HepG2 (cell line): ENCODE measurements at regions not wholly inside any gene's neighbourhood (a gene's known extent, or its start where the extent isn't known, plus 50 kb on each side); places are given as distances from the start of the nearest gene placed in this dataset.

Source experiments
- ATAC-seq: fragments of 200-7000 bp; cut with Tn5 transposase; 3 replicates; pipeline ENCODE4 v1.9.1; 2020; ENCODE audit warnings: mild to moderate bottlenecking, moderate library complexity
- BruUV-seq: library from RNA; stranded (reverse); fragments of 400-500 nt; replicated peaks from 2 replicates; lab custom pipeline; 2021; lab: Mats Ljungman, UMichigan
- CTCF ChIA-PET: fragments of 300-600 bp; formaldehyde crosslinking; extraction: SDS; loops from one replicate; lab custom pipeline; 2021; ENCODE audit warnings: low total read pairs, inconsistent platforms, low intra/inter-chr PET ratio; lab: Yijun Ruan, JAX
- POLR2A ChIA-PET: fragments of 350-600 bp; sonication (Branson Sonifier 250); formaldehyde crosslinking; loops from one replicate; lab custom pipeline; 2020; ENCODE audit warnings: antibody characterized with exemption, inconsistent platforms; lab: Yijun Ruan, JAX
- DNase-seq: peaks from one replicate; pipeline ENCODE4 v3.0.0-alpha.2; 2015; ENCODE audit warnings: low spot score
- FAIRE-seq: peaks from 3 replicates; lab custom pipeline; 2011; peaks lifted over from hg19 to GRCh38; lab: Jason Lieb, UNC
- H2AFZ ChIP-seq: one replicate; pipeline ENCODE4 v1.6.1; 2011; ENCODE audit warnings: low read length, inconsistent platforms
- H3K27ac ChIP-seq: fragments of 300-600 bp; 3 replicates; pipeline ENCODE4 v1.8.0; 2011; ENCODE audit warnings: mixed run types, mild to moderate bottlenecking, mixed read lengths, low read length, inconsistent platforms; ENCODE audit not compliant: insufficient read depth; ENCODE audit errors: extremely low read length
- H3K27me3 ChIP-seq, 2 experiments: fragments of 200-600 bp in 1 of 2; 2 replicates in 1 of 2; 3 replicates in 1 of 2; pipeline versions ENCODE4 v1.6.0 to v1.8.0; 2011; ENCODE audit warnings: low read length in 2 of 2, mild to moderate bottlenecking in 2 of 2, moderate library complexity in 2 of 2, inconsistent platforms in 1 of 2; ENCODE audit not compliant: insufficient read depth in 2 of 2, control insufficient read depth in 1 of 2
- H3K36me3 ChIP-seq, 2 experiments: fragments of 200-600 bp in 1 of 2; replicated peaks in 1 of 2; 2 replicates in 1 of 2; 3 replicates in 1 of 2; pipeline versions ENCODE4 v1.5.1 to v1.8.0; 2011; ENCODE audit warnings: low read length in 2 of 2, inconsistent platforms in 1 of 2; ENCODE audit not compliant: insufficient read depth in 2 of 2, control insufficient read depth in 1 of 2
- H3K4me1 ChIP-seq: 2 replicates; pipeline ENCODE4 v1.5.1; 2012; ENCODE audit warnings: low read length, inconsistent platforms; ENCODE audit not compliant: insufficient read depth
- H3K4me2 ChIP-seq: 2 replicates; pipeline ENCODE4 v1.6.0; 2011; ENCODE audit warnings: low read depth, low read length, inconsistent platforms
- H3K4me3 ChIP-seq, 3 experiments: fragments of 200-600 bp in 1 of 3; sonication (generic), shearing (Covaris generic) in 1 of 3; replicated peaks in 1 of 3; 2 replicates each; pipeline ENCODE4 v1.5.1; 2011 to 2016; ENCODE audit warnings: low read length in 3 of 3, inconsistent platforms in 2 of 3, low read depth in 2 of 3, mild to moderate bottlenecking in 2 of 3, control low read depth in 1 of 3, mixed read lengths in 1 of 3; ENCODE audit not compliant: insufficient read depth in 1 of 3
- H3K79me2 ChIP-seq: one replicate; pipeline ENCODE4 v1.6.1; 2011; ENCODE audit warnings: low read length, inconsistent platforms; ENCODE audit not compliant: insufficient read depth
- H3K9ac ChIP-seq: 2 replicates; pipeline ENCODE4 v1.6.0; 2011; ENCODE audit warnings: mild to moderate bottlenecking, low read depth, low read length, inconsistent platforms; ENCODE audit not compliant: insufficient read depth
- H3K9me3 ChIP-seq: 2 replicates; pipeline ENCODE4 v1.5.1; 2012; ENCODE audit warnings: mild to moderate bottlenecking, low read length
- H4K20me1 ChIP-seq: 2 replicates; pipeline ENCODE4 v1.6.0; 2011; ENCODE audit warnings: inconsistent platforms, mild to moderate bottlenecking, low read length, moderate library complexity; ENCODE audit not compliant: insufficient read depth
- CBX2 ChIP-seq, 2 experiments: fragments of 200-600 bp in 1 of 2; sonication (generic); formaldehyde crosslinking in 1 of 2; IDR thresholded peaks; 2 replicates each; pipeline versions ENCODE4 v1.7.0 to v1.8.1; 2018 to 2022; ENCODE audit warnings: low read depth in 2 of 2, low read length in 1 of 2, mild to moderate bottlenecking in 1 of 2, missing genetic modification reagents in 1 of 2
- CHD4 ChIP-seq: fragments of 200-600 bp; sonication (generic); IDR thresholded peaks from 2 replicates; pipeline ENCODE4 v1.7.0; 2017; ENCODE audit warnings: mild to moderate bottlenecking, low read length, borderline replicate concordance
- MZF1 ChIP-seq: sonication (generic); formaldehyde crosslinking; IDR thresholded peaks from 2 replicates; pipeline ENCODE4 v1.8.1; 2023; ENCODE audit warnings: mild to moderate bottlenecking, missing genetic modification reagents, borderline replicate concordance
- NFATC3 ChIP-seq: sonication (generic); formaldehyde crosslinking; IDR thresholded peaks from 2 replicates; pipeline ENCODE4 v1.5.1; 2020; ENCODE audit warnings: mild to moderate bottlenecking, missing genetic modification reagents
- SIN3B ChIP-seq: fragments of 150-350 bp; IDR thresholded peaks from 2 replicates; pipeline ENCODE4 v1.6.1; 2014; ENCODE audit warnings: low read length
- ZFP41 ChIP-seq: sonication (generic); formaldehyde crosslinking; IDR thresholded peaks from 2 replicates; pipeline ENCODE4 v1.4.0; 2020; ENCODE audit warnings: mild to moderate bottlenecking, missing genetic modification reagents, borderline replicate concordance
- ZNF501 ChIP-seq: sonication (generic); formaldehyde crosslinking; IDR thresholded peaks from 2 replicates; pipeline ENCODE4 v1.5.1; 2020; ENCODE audit warnings: mild to moderate bottlenecking, moderate library complexity, missing genetic modification reagents
- ZNF549 ChIP-seq: sonication (generic); formaldehyde crosslinking; IDR thresholded peaks from 2 replicates; pipeline ENCODE4 v1.5.0; 2020; ENCODE audit warnings: missing genetic modification reagents
- ZSCAN22 ChIP-seq: sonication (generic); formaldehyde crosslinking; IDR thresholded peaks from 2 replicates; pipeline ENCODE4 v1.4.0; 2020; ENCODE audit warnings: mild to moderate bottlenecking, missing genetic modification reagents
- WGBS: methylation state at CpG from one replicate; pipeline ENCODE4 v1.1.6; 2017; ENCODE audit warnings: low lambda C conversion rate; 5-methylcytosine and 5-hydroxymethylcytosine counted together
- in situ Hi-C: cut with HindIII; loops from 2 replicates; pipeline ENCODE4 v1.10.0; 2017; ENCODE audit warnings: low pct_unique_long_range_greater_than_20kb; ENCODE audit not compliant: extremely low pct_ligation_motif_present
- intact Hi-C: fragments of 100-400 bp; cut with micrococcal nuclease; formaldehyde crosslinking; loops from one replicate; pipeline ENCODE4 v1.10.0; 2022; ENCODE audit not compliant: unreplicated experiment
- TF ChIP-seq, protein P1 (sequence below): sonication (generic); formaldehyde crosslinking; conservative IDR thresholded peaks from 2 replicates; pipeline ENCODE4 v1.4.0; 2020; ENCODE audit warnings: missing genetic modification reagents
- TF ChIP-seq, protein P2 (sequence below): sonication (generic); formaldehyde crosslinking; IDR thresholded peaks from 2 replicates; pipeline ENCODE4 v1.5.0; 2020; ENCODE audit warnings: mild to moderate bottlenecking, missing genetic modification reagents, borderline replicate concordance
- TF ChIP-seq, protein P3 (sequence below): sonication (generic); formaldehyde crosslinking; IDR thresholded peaks from 2 replicates; pipeline ENCODE4 v1.4.0; 2020; ENCODE audit warnings: mild to moderate bottlenecking, low read depth, missing genetic modification reagents
- TF ChIP-seq, protein P4 (sequence below): sonication (generic); formaldehyde crosslinking; IDR thresholded peaks from 2 replicates; pipeline ENCODE4 v1.4.0; 2020; ENCODE audit warnings: mild to moderate bottlenecking, missing genetic modification reagents
- TF ChIP-seq, protein P5 (sequence below): sonication (generic); formaldehyde crosslinking; IDR thresholded peaks from 2 replicates; pipeline ENCODE4 v1.8.1; 2023; ENCODE audit warnings: mild to moderate bottlenecking, missing genetic modification reagents

DNA sequence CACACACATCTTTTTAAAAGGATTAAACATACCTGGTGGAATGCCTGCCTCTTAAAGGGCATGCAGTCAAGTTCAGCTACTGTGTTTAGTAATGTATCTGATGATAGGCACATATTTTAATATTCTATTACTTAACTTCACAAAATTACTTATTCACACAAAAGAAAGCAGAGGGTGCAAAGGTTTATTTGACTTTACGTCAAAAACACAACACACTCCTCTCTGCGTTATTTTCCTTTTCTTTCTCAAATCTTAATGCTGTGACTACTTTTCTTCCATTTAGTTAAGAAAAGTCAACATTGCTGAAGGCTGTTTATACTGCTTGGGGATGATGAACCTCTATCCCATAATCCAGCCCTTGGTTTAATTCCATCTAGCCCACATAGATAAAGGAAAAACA lies 127.9 kb upstream of the ST6GAL2 start:
- DNase-seq, result no peak
- no peak for FAIRE-seq
- intact Hi-C loops (no loop called here), in situ Hi-C loops (no loop called here)
- Histone ChIP-seq H3K27me3 (no peaks in the 10 kb centered on the region), H3K36me3 (no peaks in the 10 kb centered on the region), H3K4me3 (no peak overlapping the region), H3K9ac (no peak overlapping the region), H4K20me1 (no peaks in the 10 kb centered on the region), H3K79me2 (no peaks in the 10 kb centered on the region), H3K4me2 (no peak overlapping the region), H3K27ac (no peak overlapping the region), H3K4me1 (no peaks in the 10 kb centered on the region), H3K9me3 (no peaks in the 10 kb centered on the region), H2AFZ (no peak overlapping the region)
- ChIA-PET CTCF (no interaction called here), POLR2A (no interaction called here)
- WGBS, result 2% methylated on average over 2 of the region's 2 CpGs
- TF ChIP-seq CHD4 (no peak), NFATC3 (CRISPR knock-in tag) (no peak), CBX2 (IDR thresholded peaks at IDR 0.05; ENCODE audit: low read depth, low read length) (no peak), CBX2 (CRISPR knock-in tag; IDR thresholded peaks at IDR 0.05; ENCODE audit: low read depth) (no peak), SIN3B (no peak), ZNF501 (no peak), ZFP41 (CRISPR knock-in tag) (no peak), ZNF549 (CRISPR knock-in tag) (no peak), ZSCAN22 (no peak), MZF1 (CRISPR knock-in tag) (no peak)
- TF ChIP-seq, protein P1, sequence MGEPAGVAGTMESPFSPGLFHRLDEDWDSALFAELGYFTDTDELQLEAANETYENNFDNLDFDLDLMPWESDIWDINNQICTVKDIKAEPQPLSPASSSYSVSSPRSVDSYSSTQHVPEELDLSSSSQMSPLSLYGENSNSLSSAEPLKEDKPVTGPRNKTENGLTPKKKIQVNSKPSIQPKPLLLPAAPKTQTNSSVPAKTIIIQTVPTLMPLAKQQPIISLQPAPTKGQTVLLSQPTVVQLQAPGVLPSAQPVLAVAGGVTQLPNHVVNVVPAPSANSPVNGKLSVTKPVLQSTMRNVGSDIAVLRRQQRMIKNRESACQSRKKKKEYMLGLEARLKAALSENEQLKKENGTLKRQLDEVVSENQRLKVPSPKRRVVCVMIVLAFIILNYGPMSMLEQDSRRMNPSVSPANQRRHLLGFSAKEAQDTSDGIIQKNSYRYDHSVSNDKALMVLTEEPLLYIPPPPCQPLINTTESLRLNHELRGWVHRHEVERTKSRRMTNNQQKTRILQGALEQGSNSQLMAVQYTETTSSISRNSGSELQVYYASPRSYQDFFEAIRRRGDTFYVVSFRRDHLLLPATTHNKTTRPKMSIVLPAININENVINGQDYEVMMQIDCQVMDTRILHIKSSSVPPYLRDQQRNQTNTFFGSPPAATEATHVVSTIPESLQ (CRISPR knock-in tag), result no peak
- TF ChIP-seq, protein P2, sequence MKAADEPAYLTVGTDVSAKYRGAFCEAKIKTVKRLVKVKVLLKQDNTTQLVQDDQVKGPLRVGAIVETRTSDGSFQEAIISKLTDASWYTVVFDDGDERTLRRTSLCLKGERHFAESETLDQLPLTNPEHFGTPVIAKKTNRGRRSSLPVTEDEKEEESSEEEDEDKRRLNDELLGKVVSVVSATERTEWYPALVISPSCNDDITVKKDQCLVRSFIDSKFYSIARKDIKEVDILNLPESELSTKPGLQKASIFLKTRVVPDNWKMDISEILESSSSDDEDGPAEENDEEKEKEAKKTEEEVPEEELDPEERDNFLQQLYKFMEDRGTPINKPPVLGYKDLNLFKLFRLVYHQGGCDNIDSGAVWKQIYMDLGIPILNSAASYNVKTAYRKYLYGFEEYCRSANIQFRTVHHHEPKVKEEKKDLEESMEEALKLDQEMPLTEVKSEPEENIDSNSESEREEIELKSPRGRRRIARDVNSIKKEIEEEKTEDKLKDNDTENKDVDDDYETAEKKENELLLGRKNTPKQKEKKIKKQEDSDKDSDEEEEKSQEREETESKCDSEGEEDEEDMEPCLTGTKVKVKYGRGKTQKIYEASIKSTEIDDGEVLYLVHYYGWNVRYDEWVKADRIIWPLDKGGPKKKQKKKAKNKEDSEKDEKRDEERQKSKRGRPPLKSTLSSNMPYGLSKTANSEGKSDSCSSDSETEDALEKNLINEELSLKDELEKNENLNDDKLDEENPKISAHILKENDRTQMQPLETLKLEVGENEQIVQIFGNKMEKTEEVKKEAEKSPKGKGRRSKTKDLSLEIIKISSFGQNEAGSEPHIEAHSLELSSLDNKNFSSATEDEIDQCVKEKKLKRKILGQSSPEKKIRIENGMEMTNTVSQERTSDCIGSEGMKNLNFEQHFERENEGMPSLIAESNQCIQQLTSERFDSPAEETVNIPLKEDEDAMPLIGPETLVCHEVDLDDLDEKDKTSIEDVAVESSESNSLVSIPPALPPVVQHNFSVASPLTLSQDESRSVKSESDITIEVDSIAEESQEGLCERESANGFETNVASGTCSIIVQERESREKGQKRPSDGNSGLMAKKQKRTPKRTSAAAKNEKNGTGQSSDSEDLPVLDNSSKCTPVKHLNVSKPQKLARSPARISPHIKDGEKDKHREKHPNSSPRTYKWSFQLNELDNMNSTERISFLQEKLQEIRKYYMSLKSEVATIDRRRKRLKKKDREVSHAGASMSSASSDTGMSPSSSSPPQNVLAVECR (CRISPR knock-in tag), result no peak
- TF ChIP-seq, protein P3, sequence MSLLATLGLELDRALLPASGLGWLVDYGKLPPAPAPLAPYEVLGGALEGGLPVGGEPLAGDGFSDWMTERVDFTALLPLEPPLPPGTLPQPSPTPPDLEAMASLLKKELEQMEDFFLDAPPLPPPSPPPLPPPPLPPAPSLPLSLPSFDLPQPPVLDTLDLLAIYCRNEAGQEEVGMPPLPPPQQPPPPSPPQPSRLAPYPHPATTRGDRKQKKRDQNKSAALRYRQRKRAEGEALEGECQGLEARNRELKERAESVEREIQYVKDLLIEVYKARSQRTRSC (CRISPR knock-in tag), result no peak
- TF ChIP-seq, protein P4, sequence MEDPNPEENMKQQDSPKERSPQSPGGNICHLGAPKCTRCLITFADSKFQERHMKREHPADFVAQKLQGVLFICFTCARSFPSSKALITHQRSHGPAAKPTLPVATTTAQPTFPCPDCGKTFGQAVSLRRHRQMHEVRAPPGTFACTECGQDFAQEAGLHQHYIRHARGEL, result no peak
- TF ChIP-seq, protein P5, sequence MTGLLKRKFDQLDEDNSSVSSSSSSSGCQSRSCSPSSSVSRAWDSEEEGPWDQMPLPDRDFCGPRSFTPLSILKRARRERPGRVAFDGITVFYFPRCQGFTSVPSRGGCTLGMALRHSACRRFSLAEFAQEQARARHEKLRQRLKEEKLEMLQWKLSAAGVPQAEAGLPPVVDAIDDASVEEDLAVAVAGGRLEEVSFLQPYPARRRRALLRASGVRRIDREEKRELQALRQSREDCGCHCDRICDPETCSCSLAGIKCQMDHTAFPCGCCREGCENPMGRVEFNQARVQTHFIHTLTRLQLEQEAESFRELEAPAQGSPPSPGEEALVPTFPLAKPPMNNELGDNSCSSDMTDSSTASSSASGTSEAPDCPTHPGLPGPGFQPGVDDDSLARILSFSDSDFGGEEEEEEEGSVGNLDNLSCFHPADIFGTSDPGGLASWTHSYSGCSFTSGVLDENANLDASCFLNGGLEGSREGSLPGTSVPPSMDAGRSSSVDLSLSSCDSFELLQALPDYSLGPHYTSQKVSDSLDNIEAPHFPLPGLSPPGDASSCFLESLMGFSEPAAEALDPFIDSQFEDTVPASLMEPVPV (CRISPR knock-in tag), result no peak
- BruUV-seq, result no TSS peak
- no peak for ATAC-seq
